Peyer's patch (tissue), 4 donors: ENCODE measurements at regions not wholly inside any gene's neighbourhood (a gene's known extent, or its start where the extent isn't known, plus 50 kb on each side); places are given as distances from the start of the nearest gene placed in this dataset.

Source experiments
- CTCF ChIP-seq, 6 experiments: fragments of 450-650 bp in 4 of 6; fragments of 200-600 bp in 2 of 6; sonication (generic) in 1 of 6; IDR thresholded peaks; one replicate each; pipeline ENCODE4 v1.5.1; 2017 to 2019; ENCODE audit warnings: antibody characterized with exemption in 6 of 6, mild to moderate bottlenecking in 3 of 6, moderate library complexity in 1 of 6
- POLR2A ChIP-seq, 2 donors: fragments of 450-650 bp; IDR thresholded peaks; one replicate each; pipeline ENCODE4 v1.5.1; 2017; ENCODE audit warnings: antibody characterized with exemption in 2 of 2, mild to moderate bottlenecking in 2 of 2, moderate library complexity in 2 of 2

DNA sequence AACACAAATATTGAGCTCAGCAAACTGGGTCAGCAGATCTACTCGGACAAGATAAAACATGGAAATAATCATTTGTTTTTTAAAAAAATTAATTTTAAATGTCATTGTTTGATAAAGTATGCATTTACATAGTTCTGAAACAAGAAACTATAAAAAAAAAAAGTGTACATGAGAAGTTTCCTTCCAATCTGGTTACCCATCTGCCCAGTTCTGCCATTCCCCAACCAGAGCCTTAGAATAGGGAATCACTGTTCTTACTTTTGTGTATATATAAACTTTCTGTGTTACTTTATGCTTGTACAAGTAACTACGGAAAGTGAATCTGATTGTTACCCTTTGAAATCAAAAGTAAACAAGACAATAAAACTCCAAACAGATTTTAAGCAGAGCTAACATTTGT lies 791.4 kb downstream of the HACE1 start:
- TF ChIP-seq POLR2A (IDR thresholded peaks at IDR 0.05) (no peak), CTCF (IDR thresholded peaks at IDR 0.05) (no peak)
